Effector CD8-positive, alpha-beta T cell (primary cell): ENCODE measurements at regions not wholly inside any gene's neighbourhood (a gene's known extent, or its start where the extent isn't known, plus 50 kb on each side); places are given as distances from the start of the nearest gene placed in this dataset.
"Not testable (repeated sequence)": the region's sequence is repeated elsewhere in the genome, so short reads cannot be mapped to it uniquely, and the experiment has no call there.

Experiments used
- DNase-seq: peaks from one replicate; lab custom pipeline; 2025; lab: John Stamatoyannopoulos, UW

DNA sequence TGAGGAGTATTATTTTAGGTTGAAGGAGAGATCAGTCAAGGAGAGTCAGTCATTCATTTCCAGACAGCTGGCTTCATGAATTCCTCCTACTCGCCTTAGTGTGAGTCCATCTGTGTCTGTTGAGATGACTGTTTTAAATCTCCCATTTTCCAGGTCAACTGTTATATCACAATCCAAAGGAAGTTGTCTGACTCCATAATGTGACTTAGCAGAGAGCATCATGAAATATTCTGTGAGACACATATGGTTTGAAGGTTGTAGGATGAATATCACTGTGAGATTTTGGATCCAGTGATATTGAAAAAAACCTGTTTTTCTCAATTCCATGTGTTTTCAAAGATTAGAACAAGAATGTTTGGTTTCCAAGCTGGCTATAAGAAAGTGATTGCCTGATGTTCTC, 530.2 kb upstream of the MAN1A1 start:
- DNase-seq = no peak

GRCh38 chr6:119874381-119874780, 524.8 kb upstream of the MAN1A1 start:
- no peak for DNase-seq

DNA sequence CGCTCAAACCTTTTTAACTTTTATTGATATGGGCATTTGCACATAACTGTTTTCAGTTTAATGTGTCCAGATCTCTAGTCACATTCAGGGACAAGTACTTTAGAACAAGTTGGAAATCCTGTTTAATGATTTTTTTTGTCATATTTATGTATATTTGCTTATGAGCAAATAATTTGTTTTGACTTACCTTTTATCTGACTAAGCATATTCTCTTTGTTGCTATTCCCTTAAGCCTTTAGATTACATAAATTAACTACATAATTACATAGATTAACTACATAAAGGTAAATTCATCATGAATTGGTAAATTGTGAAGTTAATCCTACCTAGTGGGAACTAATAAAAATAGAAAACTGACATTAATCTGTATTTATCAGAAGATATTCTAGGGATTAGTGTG, 523.5 kb upstream of the MAN1A1 start:
- no peak for DNase-seq

DNA sequence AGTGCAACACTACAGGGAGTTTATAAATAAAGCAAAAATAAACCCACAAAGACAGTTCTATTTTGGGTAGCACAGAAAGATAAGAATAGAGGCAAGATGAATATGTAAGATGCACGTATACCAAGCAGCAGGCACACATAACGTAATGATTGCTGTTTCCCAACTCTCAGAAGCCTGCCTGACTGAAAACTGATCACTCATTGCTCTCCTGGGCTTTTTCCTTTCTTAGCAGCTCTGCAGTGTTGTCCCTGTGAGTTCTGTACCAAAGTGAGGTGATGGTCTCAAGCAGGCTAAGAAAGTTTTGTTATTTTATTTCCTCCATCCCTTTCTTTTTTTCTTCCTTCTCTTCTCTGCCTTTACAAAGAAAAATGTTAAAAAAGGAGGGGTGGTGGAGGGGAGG, 522.0 kb upstream of the MAN1A1 start:
- no peak for DNase-seq

GRCh38 chr6:119865466-119866350, 516.1 kb upstream of the MAN1A1 start:
- no peak for DNase-seq

- no peak for DNase-seq
These were observed 513.2 kb upstream of the MAN1A1 start for GRCh38 chr6:119862719-119863118.

DNA sequence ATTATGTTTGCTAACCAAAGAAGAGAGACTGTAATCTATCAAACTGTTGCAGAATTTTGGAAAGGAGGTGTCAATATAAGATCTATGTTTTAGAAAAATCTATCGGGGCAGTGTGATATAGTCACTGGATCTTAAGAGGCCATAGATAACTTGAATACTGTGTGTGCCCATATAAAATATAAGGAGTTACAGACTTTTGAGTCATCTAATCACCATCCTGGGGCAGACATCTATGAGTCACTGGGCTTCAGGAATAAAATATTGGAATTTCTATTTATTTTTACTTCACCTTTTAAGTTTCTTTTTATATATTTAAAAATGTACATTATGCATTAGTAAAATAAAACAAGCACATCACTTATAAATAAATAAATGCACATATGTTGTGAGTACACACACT, 509.3 kb upstream of the MAN1A1 start:
- DNase-seq = no peak

- DNase-seq = no peak
These were observed 506.6 kb upstream of the MAN1A1 start for GRCh38 chr6:119856136-119856535.

- no peak for DNase-seq
These were observed 499.1 kb upstream of the MAN1A1 start for GRCh38 chr6:119848696-119849095.

- DNase-seq = no peak
These were observed 495.6 kb upstream of the MAN1A1 start for GRCh38 chr6:119845161-119845560.

- no peak for DNase-seq
These were observed 494.8 kb upstream of the MAN1A1 start for GRCh38 chr6:119844387-119844786.

DNA sequence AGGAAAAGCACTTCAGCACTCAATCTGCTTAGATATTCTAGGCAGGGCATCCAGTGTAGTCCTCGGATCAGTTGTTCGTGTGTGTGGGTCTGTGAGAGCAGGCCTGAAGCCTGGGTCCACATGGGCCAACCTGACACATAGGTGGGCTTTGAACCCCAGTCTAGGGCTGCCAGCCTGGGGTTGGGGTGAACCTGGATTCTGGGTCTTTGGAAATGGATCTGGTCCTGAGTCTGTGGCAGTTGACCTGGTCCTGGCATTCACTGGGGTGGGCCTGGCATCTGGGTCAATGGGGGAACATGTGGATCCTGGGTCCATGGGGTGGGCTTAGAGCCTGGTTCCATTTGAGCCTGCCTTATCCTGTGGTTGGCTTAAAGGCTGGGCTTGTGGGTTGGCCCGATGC, 492.6 kb upstream of the MAN1A1 start:
- DNase-seq = no peak

DNA sequence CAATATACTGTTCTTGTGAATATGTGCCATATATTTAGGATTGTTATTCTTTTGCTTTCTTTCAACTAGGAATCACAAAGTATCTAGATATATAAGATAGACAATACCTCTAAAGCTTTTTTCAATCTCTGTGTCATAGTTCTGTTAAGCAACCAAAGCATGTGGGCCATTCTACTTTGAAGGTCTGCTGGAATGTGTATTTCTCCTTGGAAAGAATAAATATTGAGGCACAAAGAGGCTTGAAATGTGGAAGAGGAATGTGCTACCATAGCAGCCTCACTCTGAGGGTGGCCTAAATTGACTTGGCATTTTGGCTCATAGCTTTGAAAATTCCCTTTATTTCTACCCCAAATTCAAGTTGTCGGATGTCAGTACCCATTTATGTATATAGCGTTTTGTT, 488.5 kb upstream of the MAN1A1 start:
- DNase-seq = no peak

- no peak for DNase-seq
These were observed 484.9 kb upstream of the MAN1A1 start for GRCh38 chr6:119834418-119834817.

GRCh38 chr6:119832411-119832810, 482.9 kb upstream of the MAN1A1 start:
- no peak for DNase-seq

- no peak for DNase-seq
These were observed 481.1 kb upstream of the MAN1A1 start for GRCh38 chr6:119830494-119831295.

GRCh38 chr6:119830069-119830468, 480.5 kb upstream of the MAN1A1 start:
- no peak for DNase-seq

DNA sequence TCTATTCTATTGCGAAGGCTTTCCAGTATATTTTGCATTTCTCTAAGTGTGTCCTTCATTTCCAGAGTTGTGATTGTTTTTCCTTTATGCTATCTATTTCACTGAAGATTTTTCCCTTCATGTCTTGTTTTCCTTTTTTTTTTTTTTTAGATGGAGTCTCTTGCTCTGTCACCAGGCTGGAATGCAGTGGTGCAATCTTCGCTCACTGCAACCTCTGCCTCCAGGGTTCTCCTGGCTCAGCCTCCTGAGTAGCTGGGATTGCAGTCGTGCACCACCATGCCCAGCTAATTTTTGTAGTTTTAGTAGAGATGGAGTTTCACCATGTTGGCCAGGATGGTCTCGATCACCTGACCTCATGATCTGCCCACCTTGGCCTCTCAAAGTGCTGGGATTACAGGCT, 479.9 kb upstream of the MAN1A1 start:
- DNase-seq = not testable (repeated sequence)

DNA sequence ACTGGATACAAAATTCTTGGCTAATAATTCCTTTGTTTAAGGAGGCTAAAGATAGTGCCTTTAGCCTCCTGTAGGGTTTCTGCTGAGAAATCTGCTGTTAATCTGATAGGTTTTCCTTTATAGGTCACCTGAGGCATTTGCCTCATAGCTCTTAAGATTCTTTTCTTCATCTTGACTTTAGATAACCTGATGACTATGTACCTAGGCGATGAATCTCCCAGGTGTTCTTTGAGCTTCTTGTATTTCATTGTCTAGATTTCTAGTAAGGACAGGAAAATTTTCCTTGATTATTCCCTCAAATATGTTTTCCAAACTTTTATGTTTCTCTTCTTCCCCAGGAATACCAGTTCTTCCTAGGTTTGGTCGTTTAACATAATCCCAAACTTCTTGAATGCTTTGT, 479.4 kb upstream of the MAN1A1 start:
- no peak for DNase-seq

DNA sequence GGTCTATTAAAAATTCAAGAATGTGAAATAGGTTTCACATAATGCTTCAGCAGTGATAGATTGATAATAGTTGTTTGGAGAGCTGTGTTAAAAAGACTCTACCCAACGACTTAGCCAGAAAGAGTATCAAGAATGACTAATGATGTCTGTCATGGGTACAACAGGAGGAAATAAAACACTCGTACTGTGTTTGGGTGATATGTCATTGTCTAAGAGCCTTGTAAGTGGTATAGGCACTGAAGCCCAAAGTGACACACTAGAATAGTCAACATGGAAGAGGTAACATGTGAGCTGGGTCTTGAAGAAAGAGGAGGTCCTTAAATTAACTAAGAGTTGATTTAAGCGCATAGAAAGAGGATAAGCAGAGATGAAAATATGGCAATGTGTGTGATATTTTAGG, 471.8 kb upstream of the MAN1A1 start:
- DNase-seq = no peak

GRCh38 chr6:119818876-119819275, 469.3 kb upstream of the MAN1A1 start:
- no peak for DNase-seq

DNA sequence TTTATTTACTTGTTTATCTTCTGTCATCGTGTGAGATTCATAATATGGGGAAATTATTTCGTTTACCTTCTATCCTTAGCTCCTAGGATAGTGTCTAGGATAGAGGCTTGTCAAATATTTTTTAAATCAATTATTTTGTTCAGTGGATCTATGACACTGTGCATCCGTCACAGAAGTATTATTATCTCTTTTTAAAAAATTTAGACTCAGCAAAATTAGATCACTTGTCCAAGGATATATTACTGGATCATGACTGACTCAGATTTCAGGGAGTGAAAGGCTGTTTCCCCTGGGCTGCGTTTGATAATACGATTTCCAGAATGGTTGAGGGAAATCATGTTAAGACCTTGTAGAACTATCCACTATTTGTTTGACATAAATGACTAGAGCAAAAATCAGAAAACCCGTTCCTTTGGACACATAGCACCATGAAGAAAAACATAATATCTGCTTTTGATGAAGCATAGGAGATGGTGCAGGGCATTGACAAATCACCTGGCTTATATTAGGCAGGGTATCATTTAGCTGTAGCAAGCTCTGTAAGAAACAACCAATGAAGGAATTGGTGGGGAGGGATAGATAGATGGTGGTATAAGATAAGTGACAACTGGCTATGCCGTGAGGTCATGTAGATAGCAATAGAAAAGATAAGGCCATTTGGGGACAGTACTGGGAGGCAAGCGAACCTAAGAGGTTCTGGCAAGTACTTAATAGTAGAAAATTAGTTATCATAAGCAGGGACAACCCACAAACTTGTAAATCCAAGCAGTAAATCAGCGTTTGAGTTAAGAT, 465.2 kb upstream of the MAN1A1 start:
- DNase-seq = no peak
